ENCODE measurements at regions not wholly inside any gene's neighbourhood (a gene's known extent, or its start where the extent isn't known, plus 50 kb on each side); places are given as distances from the start of the nearest gene placed in this dataset.

DNA sequence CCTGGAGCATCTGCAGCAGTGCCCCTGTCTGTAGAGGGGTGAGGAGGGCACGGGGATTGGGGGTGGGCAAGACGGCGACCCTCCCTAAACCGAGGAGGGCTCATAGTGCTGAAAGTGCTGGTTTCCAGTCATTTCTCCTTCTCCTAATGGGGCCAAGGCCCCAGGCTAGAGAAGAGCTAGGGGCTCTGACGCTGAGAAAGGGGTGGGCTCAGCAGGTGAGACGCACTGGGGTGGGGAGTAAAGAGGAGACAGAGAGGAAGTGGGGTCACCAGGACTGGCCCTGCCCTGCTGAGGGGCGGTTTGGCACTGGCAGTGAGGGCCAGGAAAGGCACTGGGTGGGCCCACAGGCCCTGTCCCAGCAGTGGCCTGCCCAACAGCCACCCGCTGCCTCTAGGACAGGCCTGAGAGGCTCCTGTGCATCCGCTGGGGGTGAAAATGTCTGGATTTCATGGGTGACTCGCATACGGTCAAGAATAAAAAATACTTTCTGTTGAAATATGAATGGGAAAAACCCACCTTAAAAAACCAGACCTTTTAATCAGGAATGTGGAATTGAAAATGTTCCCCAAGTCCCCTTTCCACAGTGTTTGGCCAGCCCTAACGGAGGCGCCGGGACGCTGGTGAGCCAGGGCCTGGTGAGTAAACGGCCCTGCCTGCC, 122.4 kb upstream of the SMURF2 start:
- TF ChIP-seq, protein P1, sequence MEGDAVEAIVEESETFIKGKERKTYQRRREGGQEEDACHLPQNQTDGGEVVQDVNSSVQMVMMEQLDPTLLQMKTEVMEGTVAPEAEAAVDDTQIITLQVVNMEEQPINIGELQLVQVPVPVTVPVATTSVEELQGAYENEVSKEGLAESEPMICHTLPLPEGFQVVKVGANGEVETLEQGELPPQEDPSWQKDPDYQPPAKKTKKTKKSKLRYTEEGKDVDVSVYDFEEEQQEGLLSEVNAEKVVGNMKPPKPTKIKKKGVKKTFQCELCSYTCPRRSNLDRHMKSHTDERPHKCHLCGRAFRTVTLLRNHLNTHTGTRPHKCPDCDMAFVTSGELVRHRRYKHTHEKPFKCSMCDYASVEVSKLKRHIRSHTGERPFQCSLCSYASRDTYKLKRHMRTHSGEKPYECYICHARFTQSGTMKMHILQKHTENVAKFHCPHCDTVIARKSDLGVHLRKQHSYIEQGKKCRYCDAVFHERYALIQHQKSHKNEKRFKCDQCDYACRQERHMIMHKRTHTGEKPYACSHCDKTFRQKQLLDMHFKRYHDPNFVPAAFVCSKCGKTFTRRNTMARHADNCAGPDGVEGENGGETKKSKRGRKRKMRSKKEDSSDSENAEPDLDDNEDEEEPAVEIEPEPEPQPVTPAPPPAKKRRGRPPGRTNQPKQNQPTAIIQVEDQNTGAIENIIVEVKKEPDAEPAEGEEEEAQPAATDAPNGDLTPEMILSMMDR (conservative IDR thresholded peaks at IDR 0.05; ENCODE audit: low read depth in 2 of 2), result no peak
- TF ChIP-seq EZH2phosphoT487 (IDR thresholded peaks at IDR 0.05; ENCODE audit: unreplicated experiment) (no peak), STAT1 (IDR thresholded peaks at IDR 0.05; ENCODE audit: unreplicated experiment) (no peak), NANOG (IDR thresholded peaks at IDR 0.05; ENCODE audit: borderline replicate concordance) (no peak), POLR2AphosphoS5 (IDR thresholded peaks at IDR 0.05; ENCODE audit: low read depth) (no peak), ZNF331 (CRISPR knock-in tag; IDR thresholded peaks at IDR 0.05; ENCODE audit: low read depth) (no peak), ZNF114 (CRISPR knock-in tag; IDR thresholded peaks at IDR 0.05) (no peak), EZH2 (IDR thresholded peaks at IDR 0.05; ENCODE audit: low read depth, unreplicated experiment) (no peak), CREB1 (CRISPR knock-in tag; IDR thresholded peaks at IDR 0.05; ENCODE audit: low read depth) (no peak), JUNB (IDR thresholded peaks at IDR 0.05; ENCODE audit: unreplicated experiment) (no peak)
- TF ChIP-seq, protein P2, sequence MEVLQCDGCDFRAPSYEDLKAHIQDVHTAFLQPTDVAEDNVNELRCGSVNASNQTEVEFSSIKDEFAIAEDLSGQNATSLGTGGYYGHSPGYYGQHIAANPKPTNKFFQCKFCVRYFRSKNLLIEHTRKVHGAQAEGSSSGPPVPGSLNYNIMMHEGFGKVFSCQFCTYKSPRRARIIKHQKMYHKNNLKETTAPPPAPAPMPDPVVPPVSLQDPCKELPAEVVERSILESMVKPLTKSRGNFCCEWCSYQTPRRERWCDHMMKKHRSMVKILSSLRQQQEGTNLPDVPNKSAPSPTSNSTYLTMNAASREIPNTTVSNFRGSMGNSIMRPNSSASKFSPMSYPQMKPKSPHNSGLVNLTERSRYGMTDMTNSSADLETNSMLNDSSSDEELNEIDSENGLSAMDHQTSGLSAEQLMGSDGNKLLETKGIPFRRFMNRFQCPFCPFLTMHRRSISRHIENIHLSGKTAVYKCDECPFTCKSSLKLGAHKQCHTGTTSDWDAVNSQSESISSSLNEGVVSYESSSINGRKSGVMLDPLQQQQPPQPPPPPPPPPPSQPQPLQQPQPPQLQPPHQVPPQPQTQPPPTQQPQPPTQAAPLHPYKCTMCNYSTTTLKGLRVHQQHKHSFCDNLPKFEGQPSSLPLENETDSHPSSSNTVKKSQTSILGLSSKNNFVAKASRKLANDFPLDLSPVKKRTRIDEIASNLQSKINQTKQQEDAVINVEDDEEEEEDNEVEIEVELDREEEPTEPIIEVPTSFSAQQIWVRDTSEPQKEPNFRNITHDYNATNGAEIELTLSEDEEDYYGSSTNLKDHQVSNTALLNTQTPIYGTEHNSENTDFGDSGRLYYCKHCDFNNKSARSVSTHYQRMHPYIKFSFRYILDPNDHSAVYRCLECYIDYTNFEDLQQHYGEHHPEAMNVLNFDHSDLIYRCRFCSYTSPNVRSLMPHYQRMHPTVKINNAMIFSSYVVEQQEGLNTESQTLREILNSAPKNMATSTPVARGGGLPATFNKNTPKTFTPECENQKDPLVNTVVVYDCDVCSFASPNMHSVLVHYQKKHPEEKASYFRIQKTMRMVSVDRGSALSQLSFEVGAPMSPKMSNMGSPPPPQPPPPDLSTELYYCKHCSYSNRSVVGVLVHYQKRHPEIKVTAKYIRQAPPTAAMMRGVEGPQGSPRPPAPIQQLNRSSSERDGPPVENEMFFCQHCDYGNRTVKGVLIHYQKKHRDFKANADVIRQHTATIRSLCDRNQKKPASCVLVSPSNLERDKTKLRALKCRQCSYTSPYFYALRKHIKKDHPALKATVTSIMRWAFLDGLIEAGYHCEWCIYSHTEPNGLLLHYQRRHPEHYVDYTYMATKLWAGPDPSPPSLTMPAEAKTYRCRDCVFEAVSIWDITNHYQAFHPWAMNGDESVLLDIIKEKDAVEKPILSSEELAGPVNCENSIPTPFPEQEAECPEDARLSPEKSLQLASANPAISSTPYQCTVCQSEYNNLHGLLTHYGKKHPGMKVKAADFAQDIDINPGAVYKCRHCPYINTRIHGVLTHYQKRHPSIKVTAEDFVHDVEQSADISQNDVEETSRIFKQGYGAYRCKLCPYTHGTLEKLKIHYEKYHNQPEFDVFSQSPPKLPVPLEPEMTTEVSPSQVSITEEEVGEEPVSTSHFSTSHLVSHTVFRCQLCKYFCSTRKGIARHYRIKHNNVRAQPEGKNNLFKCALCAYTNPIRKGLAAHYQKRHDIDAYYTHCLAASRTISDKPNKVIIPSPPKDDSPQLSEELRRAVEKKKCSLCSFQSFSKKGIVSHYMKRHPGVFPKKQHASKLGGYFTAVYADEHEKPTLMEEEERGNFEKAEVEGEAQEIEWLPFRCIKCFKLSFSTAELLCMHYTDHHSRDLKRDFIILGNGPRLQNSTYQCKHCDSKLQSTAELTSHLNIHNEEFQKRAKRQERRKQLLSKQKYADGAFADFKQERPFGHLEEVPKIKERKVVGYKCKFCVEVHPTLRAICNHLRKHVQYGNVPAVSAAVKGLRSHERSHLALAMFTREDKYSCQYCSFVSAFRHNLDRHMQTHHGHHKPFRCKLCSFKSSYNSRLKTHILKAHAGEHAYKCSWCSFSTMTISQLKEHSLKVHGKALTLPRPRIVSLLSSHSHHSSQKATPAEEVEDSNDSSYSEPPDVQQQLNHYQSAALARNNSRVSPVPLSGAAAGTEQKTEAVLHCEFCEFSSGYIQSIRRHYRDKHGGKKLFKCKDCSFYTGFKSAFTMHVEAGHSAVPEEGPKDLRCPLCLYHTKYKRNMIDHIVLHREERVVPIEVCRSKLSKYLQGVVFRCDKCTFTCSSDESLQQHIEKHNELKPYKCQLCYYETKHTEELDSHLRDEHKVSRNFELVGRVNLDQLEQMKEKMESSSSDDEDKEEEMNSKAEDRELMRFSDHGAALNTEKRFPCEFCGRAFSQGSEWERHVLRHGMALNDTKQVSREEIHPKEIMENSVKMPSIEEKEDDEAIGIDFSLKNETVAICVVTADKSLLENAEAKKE (CRISPR knock-in tag; IDR thresholded peaks at IDR 0.05), result no peak
- TF ChIP-seq, protein P3, sequence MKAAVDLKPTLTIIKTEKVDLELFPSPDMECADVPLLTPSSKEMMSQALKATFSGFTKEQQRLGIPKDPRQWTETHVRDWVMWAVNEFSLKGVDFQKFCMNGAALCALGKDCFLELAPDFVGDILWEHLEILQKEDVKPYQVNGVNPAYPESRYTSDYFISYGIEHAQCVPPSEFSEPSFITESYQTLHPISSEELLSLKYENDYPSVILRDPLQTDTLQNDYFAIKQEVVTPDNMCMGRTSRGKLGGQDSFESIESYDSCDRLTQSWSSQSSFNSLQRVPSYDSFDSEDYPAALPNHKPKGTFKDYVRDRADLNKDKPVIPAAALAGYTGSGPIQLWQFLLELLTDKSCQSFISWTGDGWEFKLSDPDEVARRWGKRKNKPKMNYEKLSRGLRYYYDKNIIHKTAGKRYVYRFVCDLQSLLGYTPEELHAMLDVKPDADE (IDR thresholded peaks at IDR 0.05), result no peak
- TF ChIP-seq, protein P4, sequence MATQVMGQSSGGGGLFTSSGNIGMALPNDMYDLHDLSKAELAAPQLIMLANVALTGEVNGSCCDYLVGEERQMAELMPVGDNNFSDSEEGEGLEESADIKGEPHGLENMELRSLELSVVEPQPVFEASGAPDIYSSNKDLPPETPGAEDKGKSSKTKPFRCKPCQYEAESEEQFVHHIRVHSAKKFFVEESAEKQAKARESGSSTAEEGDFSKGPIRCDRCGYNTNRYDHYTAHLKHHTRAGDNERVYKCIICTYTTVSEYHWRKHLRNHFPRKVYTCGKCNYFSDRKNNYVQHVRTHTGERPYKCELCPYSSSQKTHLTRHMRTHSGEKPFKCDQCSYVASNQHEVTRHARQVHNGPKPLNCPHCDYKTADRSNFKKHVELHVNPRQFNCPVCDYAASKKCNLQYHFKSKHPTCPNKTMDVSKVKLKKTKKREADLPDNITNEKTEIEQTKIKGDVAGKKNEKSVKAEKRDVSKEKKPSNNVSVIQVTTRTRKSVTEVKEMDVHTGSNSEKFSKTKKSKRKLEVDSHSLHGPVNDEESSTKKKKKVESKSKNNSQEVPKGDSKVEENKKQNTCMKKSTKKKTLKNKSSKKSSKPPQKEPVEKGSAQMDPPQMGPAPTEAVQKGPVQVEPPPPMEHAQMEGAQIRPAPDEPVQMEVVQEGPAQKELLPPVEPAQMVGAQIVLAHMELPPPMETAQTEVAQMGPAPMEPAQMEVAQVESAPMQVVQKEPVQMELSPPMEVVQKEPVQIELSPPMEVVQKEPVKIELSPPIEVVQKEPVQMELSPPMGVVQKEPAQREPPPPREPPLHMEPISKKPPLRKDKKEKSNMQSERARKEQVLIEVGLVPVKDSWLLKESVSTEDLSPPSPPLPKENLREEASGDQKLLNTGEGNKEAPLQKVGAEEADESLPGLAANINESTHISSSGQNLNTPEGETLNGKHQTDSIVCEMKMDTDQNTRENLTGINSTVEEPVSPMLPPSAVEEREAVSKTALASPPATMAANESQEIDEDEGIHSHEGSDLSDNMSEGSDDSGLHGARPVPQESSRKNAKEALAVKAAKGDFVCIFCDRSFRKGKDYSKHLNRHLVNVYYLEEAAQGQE (IDR thresholded peaks at IDR 0.05; ENCODE audit: unreplicated experiment), result no peak
- H3K4me2 ChIP-seq, result no peak overlapping the region
- H3F3A ChIP-seq (replicated peaks; ENCODE audit: low read depth), result no peaks in the 10 kb centered on the region
- H3K79me2 ChIP-seq (replicated peaks; ENCODE audit: insufficient read depth), result no peaks in the 10 kb centered on the region
- H3K4me1 ChIP-seq (ENCODE audit: insufficient read depth), result 0 out of 2 replicates have a peak, but pooled peaks cover 3% of the 10 kb centered on the region
- peaks cover 29% of the 10 kb centered on the region for H3K27me3 Mint-ChIP-seq (ENCODE audit: insufficient read depth, low read depth, poor library complexity)
- no peak overlapping the region for H3K4me3 ChIP-seq
- H2AFZ ChIP-seq, result no peak overlapping the region
- peaks cover 31% of the 10 kb centered on the region for H3K27me3 ChIP-seq (ENCODE audit: insufficient read depth)
- H4K20me1 ChIP-seq (replicated peaks; ENCODE audit: insufficient read depth), result no peaks in the 10 kb centered on the region
- no peak for DNase-seq (ENCODE audit: low spot score)
- no peak overlapping the region for H3K4me3 Mint-ChIP-seq
- H3K27ac ChIP-seq (ENCODE audit: low read depth), result no peak overlapping the region
- H3K4me1 Mint-ChIP-seq, result peaks cover 17% of the 10 kb centered on the region
- no peak; the same call in 2 of the 3 replicates for ATAC-seq
- no peak overlapping the region for H3K27ac Mint-ChIP-seq
- no peaks in the 10 kb centered on the region for H3K36me3 ChIP-seq (ENCODE audit: insufficient read depth)
- no peaks in the 10 kb centered on the region for H3K36me3 Mint-ChIP-seq (ENCODE audit: low read depth)
- no peaks in the 10 kb centered on the region for H3K9me2 ChIP-seq (ENCODE audit: insufficient read depth)
- no peaks in the 10 kb centered on the region for H3K9me3 Mint-ChIP-seq

All from GM23338 (cell line).